H9 (cell line): ENCODE measurements at regions not wholly inside any gene's neighbourhood (a gene's known extent, or its start where the extent isn't known, plus 50 kb on each side); places are given as distances from the start of the nearest gene placed in this dataset.

Source experiments
- DNase-seq: peaks from one replicate; pipeline ENCODE4 v3.0.0-alpha.2; 2017
- H2AFZ ChIP-seq: one replicate; pipeline ENCODE4 v1.6.1; 2013; ENCODE audit warnings: mild to moderate bottlenecking, low read length, control low read depth, moderate library complexity
- H2AK5ac ChIP-seq: 2 replicates; pipeline ENCODE4 v1.6.1; 2013; ENCODE audit warnings: low read length, control low read depth, mixed read lengths; ENCODE audit not compliant: insufficient read length
- H2BK120ac ChIP-seq: one replicate; pipeline ENCODE4 v1.6.1; 2013; ENCODE audit warnings: low read depth, mild to moderate bottlenecking, low read length, control low read depth, inconsistent platforms; ENCODE audit not compliant: poor library complexity, severe bottlenecking
- H2BK12ac ChIP-seq: 2 replicates; pipeline ENCODE4 v1.6.1; 2013; ENCODE audit warnings: low read length, control low read depth, mixed read lengths, low read depth; ENCODE audit not compliant: insufficient read length
- H2BK15ac ChIP-seq: 2 replicates; pipeline ENCODE4 v1.6.1; 2013; ENCODE audit warnings: low read depth, low read length, control low read depth
- H2BK20ac ChIP-seq: one replicate; pipeline ENCODE4 v1.6.1; 2013; ENCODE audit warnings: low read depth, mild to moderate bottlenecking, low read length, control low read depth, inconsistent platforms; ENCODE audit not compliant: poor library complexity, severe bottlenecking
- H2BK5ac ChIP-seq: 2 replicates; pipeline ENCODE4 v1.6.1; 2013; ENCODE audit warnings: low read length, control low read depth, mixed read lengths; ENCODE audit not compliant: insufficient read length
- H3K14ac ChIP-seq: 2 replicates; pipeline ENCODE4 v1.6.1; 2013; ENCODE audit warnings: low read length, control low read depth; ENCODE audit not compliant: insufficient read depth
- H3K18ac ChIP-seq: 2 replicates; pipeline ENCODE4 v1.6.1; 2013; ENCODE audit warnings: low read depth, mild to moderate bottlenecking, mixed read lengths, low read length, control low read depth; ENCODE audit not compliant: insufficient read length
- H3K23ac ChIP-seq: 2 replicates; pipeline ENCODE4 v1.6.1; 2013; ENCODE audit warnings: low read length, control low read depth, mixed read lengths, low read depth; ENCODE audit not compliant: insufficient read length
- H3K23me2 ChIP-seq: 2 replicates; pipeline ENCODE4 v1.6.1; 2013; ENCODE audit warnings: low read depth, mild to moderate bottlenecking, mixed read lengths, low read length, control low read depth; ENCODE audit not compliant: insufficient read length, poor library complexity, severe bottlenecking
- H3K27ac ChIP-seq: 2 replicates; pipeline ENCODE4 v1.5.1; 2013; ENCODE audit warnings: low read length, control low read depth, mixed read lengths, low read depth; ENCODE audit not compliant: insufficient read length
- H3K27me3 ChIP-seq: 2 replicates; pipeline ENCODE4 v1.6.1; 2013; ENCODE audit warnings: low read length, control low read depth, inconsistent platforms; ENCODE audit not compliant: insufficient read depth
- H3K4ac ChIP-seq: 2 replicates; pipeline ENCODE4 v1.6.1; 2013; ENCODE audit warnings: low read depth, mild to moderate bottlenecking, control low read depth, inconsistent platforms, low read length, moderate library complexity
- H3K4me1 ChIP-seq: 2 replicates; pipeline ENCODE4 v1.6.1; 2013; ENCODE audit warnings: low read length, control low read depth, inconsistent platforms; ENCODE audit not compliant: insufficient read depth
- H3K4me2 ChIP-seq: 2 replicates; pipeline ENCODE4 v1.6.1; 2013; ENCODE audit warnings: low read length, control low read depth, mixed read lengths; ENCODE audit not compliant: insufficient read length, insufficient read depth
- H3K56ac ChIP-seq: 2 replicates; pipeline ENCODE4 v1.6.1; 2013; ENCODE audit warnings: low read depth, mild to moderate bottlenecking, mixed read lengths, low read length, control low read depth; ENCODE audit not compliant: insufficient read length
- H3K79me1 ChIP-seq: 2 replicates; pipeline ENCODE4 v1.6.1; 2013; ENCODE audit warnings: low read depth, mild to moderate bottlenecking, moderate library complexity, low read length, control low read depth, inconsistent platforms; ENCODE audit not compliant: insufficient read depth, poor library complexity, severe bottlenecking
- H3K79me2 ChIP-seq: 2 replicates; pipeline ENCODE4 v1.6.1; 2013; ENCODE audit warnings: low read length, control low read depth, inconsistent platforms; ENCODE audit not compliant: insufficient read depth
- H3K9ac ChIP-seq: 2 replicates; pipeline ENCODE4 v1.6.1; 2013; ENCODE audit warnings: low read length, control low read depth, mixed read lengths; ENCODE audit not compliant: insufficient read length; ENCODE audit errors: extremely low read depth
- H3K9me3 ChIP-seq: one replicate; pipeline ENCODE4 v1.6.1; 2013; ENCODE audit warnings: low read depth, low read length, inconsistent platforms; ENCODE audit not compliant: control insufficient read depth
- H3T11ph ChIP-seq: one replicate; pipeline ENCODE4 v1.6.1; 2013; ENCODE audit warnings: mild to moderate bottlenecking, low read length, control low read depth, inconsistent platforms
- H4K20me1 ChIP-seq: one replicate; pipeline ENCODE4 v1.6.1; 2013; ENCODE audit not compliant: control insufficient read depth, insufficient read length, insufficient read depth
- H4K5ac ChIP-seq: 2 replicates; pipeline ENCODE4 v1.6.1; 2013; ENCODE audit warnings: low read depth, mild to moderate bottlenecking, mixed read lengths, low read length, control low read depth; ENCODE audit not compliant: insufficient read length
- H4K8ac ChIP-seq: replicated peaks from 2 replicates; pipeline ENCODE4 v1.6.1; 2013; ENCODE audit warnings: low read length, control low read depth, mixed read lengths, low read depth; ENCODE audit not compliant: insufficient read length
- H4K91ac ChIP-seq: 2 replicates; pipeline ENCODE4 v1.6.1; 2013; ENCODE audit warnings: low read depth, mild to moderate bottlenecking, moderate library complexity, mixed read lengths, low read length, control low read depth; ENCODE audit not compliant: insufficient read length
- H3K27ac Mint-ChIP-seq, 3 experiments: 2 replicates in 2 of 3; 3 replicates in 1 of 3; pipeline ENCODE4 v1.8.0; 2020 to 2021; ENCODE audit warnings: mixed read lengths in 3 of 3, mild to moderate bottlenecking in 1 of 3, moderate library complexity in 1 of 3
- H3K27me3 Mint-ChIP-seq: 2 replicates; pipeline ENCODE4 v1.8.0; 2021; ENCODE audit warnings: low read depth, mild to moderate bottlenecking, moderate library complexity, mixed read lengths
- H3K36me3 Mint-ChIP-seq, 3 experiments: 2 replicates in 2 of 3; 3 replicates in 1 of 3; pipeline ENCODE4 v1.8.0; 2020 to 2021; ENCODE audit warnings: low read depth in 3 of 3, mixed read lengths in 3 of 3; ENCODE audit not compliant: insufficient read depth in 1 of 3
- H3K4me1 Mint-ChIP-seq, 2 experiments: 2 replicates each; pipeline ENCODE4 v1.8.0; 2020; ENCODE audit warnings: mixed read lengths in 2 of 2
- H3K4me3 Mint-ChIP-seq, 2 experiments: 2 replicates in 1 of 2; 3 replicates in 1 of 2; pipeline ENCODE4 v1.8.0; 2020 to 2021; ENCODE audit warnings: mild to moderate bottlenecking in 2 of 2, mixed read lengths in 2 of 2, moderate library complexity in 1 of 2
- H3K9me3 Mint-ChIP-seq, 2 experiments: 2 replicates in 1 of 2; 3 replicates in 1 of 2; pipeline ENCODE4 v1.8.0; 2020; ENCODE audit warnings: mild to moderate bottlenecking in 2 of 2, mixed read lengths in 2 of 2, moderate library complexity in 1 of 2
- WGBS: extraction: QIAGEN DNeasy Blood & Tissue Kit; methylation state at CpG from one replicate; pipeline ENCODE4 v1.1.7; 2013; ENCODE audit warnings: missing lambda C conversion rate, low lambda C conversion rate, mixed read lengths; ENCODE audit not compliant: insufficient read length; ENCODE audit errors: extremely low coverage; 5-methylcytosine and 5-hydroxymethylcytosine counted together
- TF ChIP-seq, protein P1 (sequence below): fragments of 200-600 bp; sonication (generic); conservative IDR thresholded peaks from 3 replicates; pipeline ENCODE4 v1.8.0; 2021; ENCODE audit warnings: antibody characterized with exemption, mild to moderate bottlenecking

DNA sequence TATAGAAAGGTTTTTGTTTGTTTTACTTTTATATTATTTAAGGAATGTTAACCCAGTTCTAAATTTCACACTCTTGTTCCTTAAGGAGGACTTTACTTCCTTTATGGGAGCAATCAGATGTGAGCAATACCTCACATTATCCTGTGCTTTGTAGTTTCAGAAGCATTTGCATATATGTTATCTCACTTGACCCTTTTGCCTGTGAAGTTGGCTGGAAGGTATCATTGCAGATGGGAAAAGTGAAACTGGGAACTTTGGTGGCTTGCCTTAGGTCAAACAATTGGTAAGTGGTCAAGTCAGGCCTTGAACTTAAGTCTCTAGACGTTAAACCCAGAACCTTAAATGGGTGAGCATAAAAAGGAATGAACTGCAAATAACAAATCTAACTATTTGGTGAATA is 90.6 kb downstream of the AREG start:
- Histone ChIP-seq H3K14ac (no peak overlapping the region), H2BK15ac (no peak overlapping the region), H2BK20ac (no peak overlapping the region), H4K5ac (no peak overlapping the region), H2BK120ac (no peak overlapping the region), H3K9me3 (no peaks in the 10 kb centered on the region), H3K79me1 (no peaks in the 10 kb centered on the region), H2BK5ac (no peak overlapping the region), H3K23me2 (no peaks in the 10 kb centered on the region), H3T11ph (no peak overlapping the region), H3K4me2 (no peak overlapping the region), H3K23ac (no peak overlapping the region), H2BK12ac (no peak overlapping the region), H3K79me2 (no peaks in the 10 kb centered on the region), H3K27ac (no peak overlapping the region), H3K4me1 (no peaks in the 10 kb centered on the region; the same call in 1 of the 2 replicates), H3K56ac (no peak overlapping the region), H3K18ac (no peak overlapping the region), H2AK5ac (no peak overlapping the region), H4K8ac (no peak overlapping the region), H4K20me1 (no peaks in the 10 kb centered on the region), H3K27me3 (no peaks in the 10 kb centered on the region), H4K91ac (no peak overlapping the region), H2AFZ (no peak overlapping the region), H3K9ac (no peak overlapping the region), H3K4ac (no peak overlapping the region)
- Mint-ChIP-seq H3K9me3 (no peaks in the 10 kb centered on the region), H3K27ac (no peak overlapping the region), H3K36me3 (no peaks in the 10 kb centered on the region), H3K27me3 (no peaks in the 10 kb centered on the region), H3K4me1 (peaks cover 2 to 3% of the 10 kb centered on the region in 2 experiments; a peak in 3 of 4 replicates), H3K4me3 (no peak overlapping the region)
- WGBS: no CpG with 5 or more reads among the region's 1 CpG
- DNase-seq: no peak
- TF ChIP-seq, protein P1, sequence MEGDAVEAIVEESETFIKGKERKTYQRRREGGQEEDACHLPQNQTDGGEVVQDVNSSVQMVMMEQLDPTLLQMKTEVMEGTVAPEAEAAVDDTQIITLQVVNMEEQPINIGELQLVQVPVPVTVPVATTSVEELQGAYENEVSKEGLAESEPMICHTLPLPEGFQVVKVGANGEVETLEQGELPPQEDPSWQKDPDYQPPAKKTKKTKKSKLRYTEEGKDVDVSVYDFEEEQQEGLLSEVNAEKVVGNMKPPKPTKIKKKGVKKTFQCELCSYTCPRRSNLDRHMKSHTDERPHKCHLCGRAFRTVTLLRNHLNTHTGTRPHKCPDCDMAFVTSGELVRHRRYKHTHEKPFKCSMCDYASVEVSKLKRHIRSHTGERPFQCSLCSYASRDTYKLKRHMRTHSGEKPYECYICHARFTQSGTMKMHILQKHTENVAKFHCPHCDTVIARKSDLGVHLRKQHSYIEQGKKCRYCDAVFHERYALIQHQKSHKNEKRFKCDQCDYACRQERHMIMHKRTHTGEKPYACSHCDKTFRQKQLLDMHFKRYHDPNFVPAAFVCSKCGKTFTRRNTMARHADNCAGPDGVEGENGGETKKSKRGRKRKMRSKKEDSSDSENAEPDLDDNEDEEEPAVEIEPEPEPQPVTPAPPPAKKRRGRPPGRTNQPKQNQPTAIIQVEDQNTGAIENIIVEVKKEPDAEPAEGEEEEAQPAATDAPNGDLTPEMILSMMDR: no peak
